IMR-90 (cell line): ENCODE measurements at regions not wholly inside any gene's neighbourhood (a gene's known extent, or its start where the extent isn't known, plus 50 kb on each side); places are given as distances from the start of the nearest gene placed in this dataset.

ENCODE experiments used
- BHLHE40 ChIP-seq: fragments of 150-350 bp; IDR thresholded peaks from 2 replicates; pipeline ENCODE4 v1.6.1; 2016; ENCODE audit warnings: mild to moderate bottlenecking, low read depth, low read length
- CHD1 ChIP-seq: IDR thresholded peaks from 2 replicates; pipeline ENCODE4 v1.6.1; 2012; ENCODE audit warnings: low read depth, low read length, improper control_type of control experiment
- CTCF ChIP-seq: conservative IDR thresholded peaks from 2 replicates; pipeline ENCODE4 v1.5.1; 2012; ENCODE audit warnings: mild to moderate bottlenecking, low read depth, low read length, improper control_type of control experiment
- FOS ChIP-seq: fragments of 150-350 bp; IDR thresholded peaks from 2 replicates; pipeline ENCODE4 v1.6.1; 2016; ENCODE audit warnings: low read depth, low read length
- MAFK ChIP-seq: IDR thresholded peaks from 2 replicates; pipeline ENCODE4 v1.6.1; 2012; ENCODE audit warnings: low read depth, low read length, improper control_type of control experiment
- MAZ ChIP-seq: IDR thresholded peaks from 2 replicates; pipeline ENCODE4 v1.6.1; 2012; ENCODE audit warnings: low read depth, mild to moderate bottlenecking, low read length, improper control_type of control experiment, moderate library complexity, borderline replicate concordance
- MXI1 ChIP-seq: IDR thresholded peaks from 2 replicates; pipeline ENCODE4 v1.6.1; 2012; ENCODE audit warnings: low read depth, mild to moderate bottlenecking, low read length, moderate library complexity, borderline replicate concordance
- POLR2A ChIP-seq: IDR thresholded peaks from 2 replicates; pipeline ENCODE4 v1.6.1; 2012; ENCODE audit warnings: mild to moderate bottlenecking, low read depth, low read length
- RAD21 ChIP-seq: IDR thresholded peaks from 2 replicates; pipeline ENCODE4 v1.6.1; 2012; ENCODE audit warnings: low read length, improper control_type of control experiment
- RCOR1 ChIP-seq: IDR thresholded peaks from 2 replicates; pipeline ENCODE4 v1.6.1; 2012; ENCODE audit warnings: mild to moderate bottlenecking, low read length, improper control_type of control experiment; ENCODE audit not compliant: insufficient replicate concordance
- RFX5 ChIP-seq: IDR thresholded peaks from 2 replicates; pipeline ENCODE4 v1.8.0; 2012; ENCODE audit warnings: low read depth, mild to moderate bottlenecking, low read length, moderate library complexity
- TF ChIP-seq, protein P1 (sequence below): fragments of 150-350 bp; IDR thresholded peaks from 2 replicates; pipeline ENCODE4 v1.6.1; 2017; ENCODE audit warnings: mild to moderate bottlenecking, antibody characterized with exemption, low read length, low read depth

GRCh38 chr11:110801328-110801727 is 89.1 kb upstream of the ARHGAP20 start:
- TF ChIP-seq CTCF = no peak
- TF ChIP-seq, protein P1, sequence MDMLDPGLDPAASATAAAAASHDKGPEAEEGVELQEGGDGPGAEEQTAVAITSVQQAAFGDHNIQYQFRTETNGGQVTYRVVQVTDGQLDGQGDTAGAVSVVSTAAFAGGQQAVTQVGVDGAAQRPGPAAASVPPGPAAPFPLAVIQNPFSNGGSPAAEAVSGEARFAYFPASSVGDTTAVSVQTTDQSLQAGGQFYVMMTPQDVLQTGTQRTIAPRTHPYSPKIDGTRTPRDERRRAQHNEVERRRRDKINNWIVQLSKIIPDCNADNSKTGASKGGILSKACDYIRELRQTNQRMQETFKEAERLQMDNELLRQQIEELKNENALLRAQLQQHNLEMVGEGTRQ = no peak
- no peak for TF ChIP-seq CHD1
- no peak for TF ChIP-seq RCOR1
- no peak for TF ChIP-seq POLR2A
- no peak for TF ChIP-seq BHLHE40
- no peak for TF ChIP-seq MXI1
- no peak for TF ChIP-seq RFX5
- TF ChIP-seq FOS = no peak
- no peak for TF ChIP-seq RAD21
- no peak for TF ChIP-seq MAZ
- no peak for TF ChIP-seq MAFK
